SK-N-SH (cell line): ENCODE measurements at regions not wholly inside any gene's neighbourhood (a gene's known extent, or its start where the extent isn't known, plus 50 kb on each side); places are given as distances from the start of the nearest gene placed in this dataset.

Experiments
- CTCF ChIA-PET: fragments of 300-600, 350-600 bp; formaldehyde crosslinking; extraction: SDS; loops from one replicate; lab custom pipeline; 2021; lab: Yijun Ruan, JAX
- POLR2A ChIA-PET: fragments of 350-600 bp; sonication (Branson Sonifier 250); formaldehyde crosslinking; extraction: SDS; loops from one replicate; lab custom pipeline; 2020; ENCODE audit warnings: antibody characterized with exemption, inconsistent platforms; lab: Yijun Ruan, JAX
- DNase-seq: peaks from one replicate; pipeline ENCODE4 v3.0.0; 2012
- H2AFZ ChIP-seq: fragments of 200-600 bp; sonication (generic); 2 replicates; pipeline ENCODE4 v1.8.1; 2016; ENCODE audit warnings: antibody characterized with exemption, mild to moderate bottlenecking, low read depth
- H3F3A ChIP-seq: fragments of 200-600 bp; sonication (generic); replicated peaks from 2 replicates; pipeline ENCODE3; 2016; ENCODE audit warnings: antibody characterized with exemption, mild to moderate bottlenecking; ENCODE audit not compliant: insufficient read depth
- H3K27ac ChIP-seq, 2 experiments: fragments of 200-500 bp in 1 of 2; fragments of 200-600 bp in 1 of 2; sonication (Bioruptor generic) in 1 of 2; sonication (generic), shearing (Covaris generic) in 1 of 2; 2 replicates each; pipeline versions ENCODE4 v1.5.1 to v1.6.1; 2014 to 2016; ENCODE audit warnings: low read depth in 2 of 2, inconsistent platforms in 1 of 2, low read length in 1 of 2, mild to moderate bottlenecking in 1 of 2, mixed read lengths in 1 of 2
- H3K27me3 ChIP-seq: fragments of 200-600 bp; sonication (generic), shearing (Covaris generic); 2 replicates; pipeline ENCODE4 v1.6.1; 2016; ENCODE audit warnings: mixed run types; ENCODE audit not compliant: insufficient read depth
- H3K36me3 ChIP-seq, 2 experiments: fragments of 200-500 bp in 1 of 2; fragments of 200-600 bp in 1 of 2; sonication (Bioruptor generic) in 1 of 2; sonication (generic) in 1 of 2; replicated peaks in 1 of 2; 2 replicates each; pipeline versions ENCODE3 to v1.5.1; 2014 to 2016; ENCODE audit warnings: low read length in 1 of 2, mild to moderate bottlenecking in 1 of 2; ENCODE audit not compliant: insufficient read depth in 2 of 2, control insufficient read depth in 1 of 2
- H3K4me1 ChIP-seq, 2 experiments: fragments of 200-500 bp in 1 of 2; fragments of 200-600 bp in 1 of 2; sonication (Bioruptor generic) in 1 of 2; sonication (generic), shearing (Covaris generic) in 1 of 2; 2 replicates each; pipeline versions ENCODE4 v1.5.1 to v1.6.1; 2014 to 2016; ENCODE audit warnings: low read depth in 1 of 2, low read length in 1 of 2, mixed run types in 1 of 2; ENCODE audit not compliant: insufficient read depth in 2 of 2, control insufficient read depth in 1 of 2
- H3K4me2 ChIP-seq: fragments of 200-600 bp; sonication (generic), shearing (Covaris generic); 2 replicates; pipeline ENCODE4 v1.6.1; 2017; ENCODE audit warnings: mixed run types
- H3K4me3 ChIP-seq, 2 experiments: fragments of 200-500 bp in 1 of 2; fragments of 200-600 bp in 1 of 2; sonication (Bioruptor generic) in 1 of 2; sonication (generic), shearing (Covaris generic) in 1 of 2; 2 replicates each; pipeline versions ENCODE4 v1.5.1 to v1.8.1; 2014 to 2016; ENCODE audit warnings: low read depth in 2 of 2, inconsistent platforms in 1 of 2, low read length in 1 of 2, mild to moderate bottlenecking in 1 of 2, mixed read lengths in 1 of 2, moderate library complexity in 1 of 2
- H3K79me2 ChIP-seq: fragments of 200-600 bp; sonication (generic); 2 replicates; pipeline ENCODE4 v1.8.1; 2017; ENCODE audit warnings: mild to moderate bottlenecking; ENCODE audit not compliant: insufficient read depth
- H3K9ac ChIP-seq: fragments of 200-600 bp; sonication (generic); 2 replicates; pipeline ENCODE4 v1.6.1; 2017; ENCODE audit warnings: mixed run types
- H3K9me2 ChIP-seq: fragments of 200-600 bp; sonication (generic); 2 replicates; pipeline ENCODE4 v1.6.1; 2017; ENCODE audit warnings: mixed run types
- H3K9me3 ChIP-seq: fragments of 200-600 bp; sonication (generic); 2 replicates; pipeline ENCODE4 v1.6.1; 2017; ENCODE audit warnings: mixed run types, mild to moderate bottlenecking, moderate library complexity
- H4K20me1 ChIP-seq: fragments of 200-600 bp; sonication (generic); 2 replicates; pipeline ENCODE4 v1.6.1; 2017; ENCODE audit warnings: mild to moderate bottlenecking, mixed run types; ENCODE audit not compliant: insufficient read depth
- CHD2 ChIP-seq: fragments of 150-350 bp; IDR thresholded peaks from 2 replicates; pipeline ENCODE4 v1.6.1; 2018; ENCODE audit warnings: low read length; ENCODE audit not compliant: partially characterized antibody
- EP300 ChIP-seq, 2 experiments: IDR thresholded peaks; 2 replicates each; pipeline versions ENCODE4 v1.4.0 to v1.6.1; 2012; ENCODE audit warnings: borderline replicate concordance in 1 of 2, low read depth in 1 of 2, low read length in 1 of 2
- FOSL2 ChIP-seq: IDR thresholded peaks from 2 replicates; pipeline ENCODE4 v1.4.0; 2012; ENCODE audit warnings: low read depth, mild to moderate bottlenecking, moderate library complexity, borderline replicate concordance
- GABPA ChIP-seq: IDR thresholded peaks from 2 replicates; pipeline ENCODE4 v1.4.0; 2012; ENCODE audit warnings: low read depth, mild to moderate bottlenecking
- MAX ChIP-seq: IDR thresholded peaks from 2 replicates; pipeline ENCODE4 v1.4.0; 2012; ENCODE audit warnings: low read depth
- PBX3 ChIP-seq: IDR thresholded peaks from 2 replicates; pipeline ENCODE4; 2012
- RXRA ChIP-seq: IDR thresholded peaks from 2 replicates; pipeline ENCODE4 v1.4.0; 2012; ENCODE audit warnings: low read depth, mild to moderate bottlenecking, borderline replicate concordance
- TCF12 ChIP-seq: IDR thresholded peaks from 2 replicates; pipeline ENCODE4 v1.4.0; 2012
- TEAD4 ChIP-seq: IDR thresholded peaks from 2 replicates; pipeline ENCODE4 v1.4.0; 2012; ENCODE audit warnings: mild to moderate bottlenecking, borderline replicate concordance; ENCODE audit not compliant: insufficient read depth
- USF2 ChIP-seq: fragments of 150-350 bp; IDR thresholded peaks from 2 replicates; pipeline ENCODE4 v1.6.1; 2017; ENCODE audit warnings: antibody characterized with exemption, low read length, low read depth, borderline replicate concordance
- YY1 ChIP-seq: IDR thresholded peaks from 2 replicates; pipeline ENCODE4 v1.4.0; 2012; ENCODE audit warnings: low read depth, mild to moderate bottlenecking
- WGBS: methylation state at CpG from one replicate; pipeline ENCODE4 v1.1.6; 2017; ENCODE audit warnings: low lambda C conversion rate; 5-methylcytosine and 5-hydroxymethylcytosine counted together

GRCh38 chr6:23370051-23370450, 756.0 kb upstream of the NRSN1 start:
- Histone ChIP-seq H2AFZ (no peak overlapping the region), H3K4me1 (no peaks in the 10 kb centered on the region), H3K36me3 (no peaks in the 10 kb centered on the region), H4K20me1 (no peaks in the 10 kb centered on the region), H3K4me2 (no peak overlapping the region), H3K9me3 (no peaks in the 10 kb centered on the region), H3K27me3 (no peaks in the 10 kb centered on the region), H3K79me2 (no peaks in the 10 kb centered on the region), H3K27ac (no peak overlapping the region), H3K4me3 (no peak overlapping the region), H3K9ac (no peak overlapping the region), H3F3A (no peaks in the 10 kb centered on the region), H3K9me2 (no peaks in the 10 kb centered on the region)
- WGBS, result 68% methylated on average over 4 of the region's 4 CpGs
- CTCF ChIA-PET, result interaction anchor here (1.4 kb wide), 1 partner anchor 9 kb away, joined by 3 read pairs; no protein-coding TSS in a partner anchor
- POLR2A ChIA-PET, result no interaction called here
- no peak for TF ChIP-seq CHD2
- TF ChIP-seq TEAD4, result no peak
- no peak for DNase-seq

- Histone ChIP-seq H3K79me2 (no peaks in the 10 kb centered on the region), H3K9me3 (no peaks in the 10 kb centered on the region), H4K20me1 (no peaks in the 10 kb centered on the region), H3K4me3 (no peak overlapping the region), H3K27me3 (no peaks in the 10 kb centered on the region), H2AFZ (no peak overlapping the region), H3K4me2 (no peak overlapping the region), H3K9me2 (no peaks in the 10 kb centered on the region), H3K36me3 (no peaks in the 10 kb centered on the region), H3K9ac (no peak overlapping the region), H3F3A (no peaks in the 10 kb centered on the region), H3K4me1 (no peaks in the 10 kb centered on the region), H3K27ac (peak overlapping the region in 1 of 2 experiments; percentile 25; a peak in 1 of 4 replicates)
- TF ChIP-seq RXRA (no peak), EP300 (IDR thresholded peaks at IDR 0.05; ENCODE audit: borderline replicate concordance in 1 of 2, low read depth in 1 of 2, low read length in 1 of 2) (no peak), TCF12 (no peak), YY1 (no peak), GABPA (no peak), MAX (no peak), PBX3 (no peak), FOSL2 (no peak), USF2 (no peak)
- DNase-seq, result no peak
- WGBS, result 66% methylated on average over 4 of the region's 4 CpGs
- CTCF ChIA-PET, result interaction anchor here (1.0 kb wide), 1 partner anchor 13 kb away, joined by 3 read pairs; no protein-coding TSS in a partner anchor
- POLR2A ChIA-PET, result no interaction called here
Measured at GRCh38 chr6:23371132-23371915, 754.7 kb upstream of the NRSN1 start.
